PC-9 (cell line): ENCODE measurements at regions not wholly inside any gene's neighbourhood (a gene's known extent, or its start where the extent isn't known, plus 50 kb on each side); places are given as distances from the start of the nearest gene placed in this dataset.

Experiments
- BruUV-seq: library from RNA; stranded (reverse); fragments of 400-500 nt; replicated peaks from 2 replicates; lab custom pipeline; 2021; lab: Mats Ljungman, UMichigan
- CTCF ChIA-PET: fragments of 300-600 bp; sonication (Branson Sonifier 250); formaldehyde crosslinking; loops from one replicate; lab custom pipeline; 2022; ENCODE audit warnings: antibody characterized with exemption; lab: Charles Lee
- POLR2A ChIA-PET: fragments of 300-600 bp; sonication (Branson Sonifier 250); formaldehyde crosslinking; loops from one replicate; lab custom pipeline; 2022; ENCODE audit warnings: antibody characterized with exemption; ENCODE audit not compliant: unreplicated experiment; lab: Charles Lee
- DNase-seq, 2 experiments: peaks; one replicate each; pipeline versions ENCODE4 v3.0.0 to v3.0.0-alpha.2; 2015 to 2022; ENCODE audit warnings: mixed read lengths in 1 of 2
- H2AFZ ChIP-seq: fragments of 200-600 bp; sonication (generic); 2 replicates; pipeline ENCODE4 v1.8.1; 2017; ENCODE audit warnings: antibody characterized with exemption
- H3F3A ChIP-seq: fragments of 200-600 bp; sonication (generic); 2 replicates; pipeline ENCODE4 v1.8.1; 2017; ENCODE audit warnings: antibody characterized with exemption, mild to moderate bottlenecking, low read depth; ENCODE audit not compliant: insufficient read depth
- H3K27ac ChIP-seq: fragments of 200-600 bp; sonication (generic); 2 replicates; pipeline ENCODE4 v1.6.1; 2016; ENCODE audit warnings: mixed run types
- H3K27me3 ChIP-seq: fragments of 200-600 bp; sonication (generic); 2 replicates; pipeline ENCODE4 v1.6.1; 2016; ENCODE audit warnings: low read depth, mixed run types; ENCODE audit not compliant: insufficient read depth
- H3K36me3 ChIP-seq: fragments of 200-600 bp; sonication (generic); 2 replicates; pipeline ENCODE4 v1.6.1; 2016; ENCODE audit warnings: low read depth, mixed run types
- H3K4me1 ChIP-seq: fragments of 200-600 bp; sonication (generic); replicated peaks from 2 replicates; pipeline ENCODE4 v1.6.1; 2016; ENCODE audit warnings: mixed run types; ENCODE audit not compliant: insufficient read depth
- H3K4me2 ChIP-seq: fragments of 200-600 bp; sonication (generic); 2 replicates; pipeline ENCODE4 v1.6.1; 2017; ENCODE audit warnings: mixed run types
- H3K4me3 ChIP-seq: fragments of 200-600 bp; sonication (generic); 2 replicates; pipeline ENCODE4 v1.6.1; 2016; ENCODE audit warnings: mixed run types
- H3K79me2 ChIP-seq: fragments of 200-600 bp; sonication (generic); 2 replicates; pipeline ENCODE4 v1.6.1; 2017; ENCODE audit warnings: low read depth, mixed run types
- H3K9me2 ChIP-seq: fragments of 200-600 bp; sonication (generic); 2 replicates; pipeline ENCODE4 v1.8.1; 2017; ENCODE audit warnings: mild to moderate bottlenecking; ENCODE audit not compliant: insufficient read depth
- H3K9me3 ChIP-seq: fragments of 200-600 bp; sonication (generic); 2 replicates; pipeline ENCODE4 v1.8.1; 2016; ENCODE audit warnings: low read depth; ENCODE audit not compliant: insufficient read depth
- H4K20me1 ChIP-seq: fragments of 200-600 bp; sonication (generic); 2 replicates; pipeline ENCODE4 v1.8.1; 2017; ENCODE audit not compliant: insufficient read depth
- EZH2 ChIP-seq: fragments of 200-600 bp; sonication (generic); IDR thresholded peaks from 2 replicates; pipeline ENCODE4 v1.8.0; 2017; ENCODE audit warnings: antibody characterized with exemption, low read depth
- intact Hi-C: fragments of 100-400 bp; cut with micrococcal nuclease; formaldehyde crosslinking; loops from one replicate; pipeline ENCODE4 v1.10.0; 2022; ENCODE audit not compliant: unreplicated experiment
- TF ChIP-seq, protein P1 (sequence below): fragments of 200-600 bp; sonication (generic); conservative IDR thresholded peaks from 2 replicates; pipeline ENCODE4 v1.6.1; 2017; ENCODE audit warnings: mixed run types, antibody characterized with exemption, mild to moderate bottlenecking, moderate library complexity

DNA sequence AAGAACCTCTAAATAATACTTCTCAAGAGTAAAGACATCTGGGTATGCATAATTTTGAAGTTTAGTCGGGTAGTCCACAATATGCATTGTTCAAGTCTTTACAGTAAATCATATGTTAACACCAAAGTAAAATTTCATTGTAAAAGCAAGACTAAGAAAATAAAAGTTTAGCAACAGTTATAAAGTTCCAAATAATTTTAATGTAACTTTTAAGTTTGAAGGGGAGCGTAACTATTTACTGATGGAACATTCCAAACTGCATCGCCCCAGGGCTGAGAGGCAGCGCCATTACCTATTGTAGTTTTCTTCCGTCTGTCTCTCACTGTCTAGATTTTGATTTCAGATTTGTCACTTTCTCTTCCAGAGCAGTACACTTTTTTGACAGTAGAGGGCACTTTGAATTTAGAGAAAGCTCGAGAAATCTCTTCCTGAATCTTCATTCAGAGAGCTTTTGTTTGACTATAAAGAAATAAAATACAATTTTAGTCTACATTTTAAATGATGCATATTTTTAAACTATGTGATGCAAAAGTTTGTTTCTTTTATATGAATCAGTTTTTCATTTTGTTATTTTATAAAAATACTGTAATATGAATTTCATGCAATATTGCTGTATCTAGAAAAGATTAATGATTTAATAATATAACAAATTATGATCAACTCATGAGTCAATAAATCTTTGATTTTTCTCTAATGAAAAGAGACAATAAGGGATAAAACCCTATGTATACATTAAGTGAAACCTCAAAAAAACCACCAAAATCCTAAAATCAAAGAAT is 389.8 kb downstream of the FIGN start:
- no peak overlapping the region for H2AFZ ChIP-seq

DNA sequence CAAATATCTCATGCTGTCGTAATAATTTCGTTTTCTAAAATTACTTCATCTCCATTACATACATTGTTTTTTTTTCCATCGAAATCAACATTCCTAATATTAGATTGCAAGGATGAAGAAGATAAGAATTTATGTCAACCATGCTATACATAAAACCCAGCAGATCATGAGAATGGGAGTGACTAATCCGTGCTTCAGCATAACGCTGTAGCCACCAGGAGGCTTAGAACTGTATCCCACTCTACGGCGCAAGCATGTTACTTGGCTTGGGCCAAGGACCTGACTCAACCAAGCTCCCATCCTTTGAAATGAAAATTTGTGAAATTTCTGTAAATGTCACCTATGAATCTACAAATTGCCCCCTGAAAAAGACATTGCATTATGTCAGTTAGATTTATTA is 392.5 kb downstream of the FIGN start:
- BruUV-seq, result no TSS peak
- Histone ChIP-seq H3K79me2 (no peaks in the 10 kb centered on the region), H3K27me3 (no peaks in the 10 kb centered on the region), H3K4me3 (no peak overlapping the region), H3K9me2 (no peaks in the 10 kb centered on the region), H4K20me1 (no peaks in the 10 kb centered on the region), H3K4me2 (no peak overlapping the region), H3K27ac (no peak overlapping the region), H3K36me3 (no peaks in the 10 kb centered on the region), H3K9me3 (no peaks in the 10 kb centered on the region), H3K4me1 (no peaks in the 10 kb centered on the region), H3F3A (0 out of 2 replicates have a peak, but pooled peaks cover under 1% of the 10 kb centered on the region), H2AFZ (no peak overlapping the region)
- no peak for TF ChIP-seq EZH2
- TF ChIP-seq, protein P1, sequence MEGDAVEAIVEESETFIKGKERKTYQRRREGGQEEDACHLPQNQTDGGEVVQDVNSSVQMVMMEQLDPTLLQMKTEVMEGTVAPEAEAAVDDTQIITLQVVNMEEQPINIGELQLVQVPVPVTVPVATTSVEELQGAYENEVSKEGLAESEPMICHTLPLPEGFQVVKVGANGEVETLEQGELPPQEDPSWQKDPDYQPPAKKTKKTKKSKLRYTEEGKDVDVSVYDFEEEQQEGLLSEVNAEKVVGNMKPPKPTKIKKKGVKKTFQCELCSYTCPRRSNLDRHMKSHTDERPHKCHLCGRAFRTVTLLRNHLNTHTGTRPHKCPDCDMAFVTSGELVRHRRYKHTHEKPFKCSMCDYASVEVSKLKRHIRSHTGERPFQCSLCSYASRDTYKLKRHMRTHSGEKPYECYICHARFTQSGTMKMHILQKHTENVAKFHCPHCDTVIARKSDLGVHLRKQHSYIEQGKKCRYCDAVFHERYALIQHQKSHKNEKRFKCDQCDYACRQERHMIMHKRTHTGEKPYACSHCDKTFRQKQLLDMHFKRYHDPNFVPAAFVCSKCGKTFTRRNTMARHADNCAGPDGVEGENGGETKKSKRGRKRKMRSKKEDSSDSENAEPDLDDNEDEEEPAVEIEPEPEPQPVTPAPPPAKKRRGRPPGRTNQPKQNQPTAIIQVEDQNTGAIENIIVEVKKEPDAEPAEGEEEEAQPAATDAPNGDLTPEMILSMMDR, result no peak
- intact Hi-C loops, result loop anchor here (10.0 kb wide), 2 partner anchors 531 to 791 kb away; no protein-coding TSS in a partner anchor
- POLR2A ChIA-PET, result no interaction called here
- CTCF ChIA-PET, result no interaction called here
- no peak for DNase-seq

More for the DNA sequence above, 389.8 kb downstream of the FIGN start:
- no peak overlapping the region for H3K4me3 ChIP-seq
- no peaks in the 10 kb centered on the region for H3K27me3 ChIP-seq
- ChIA-PET CTCF (interaction anchor here (0.6 kb wide), 1 partner anchor 1151 kb away, joined by 3 read pairs; no protein-coding TSS in a partner anchor), POLR2A (interaction anchor here (0.6 kb wide), 1 partner anchor 242 kb away, joined by 3 read pairs; no protein-coding TSS in a partner anchor)
- H3K9me2 ChIP-seq, result no peaks in the 10 kb centered on the region
- no peak overlapping the region for H3K27ac ChIP-seq
- H3K4me1 ChIP-seq, result peaks cover 13% of the 10 kb centered on the region
- H3K79me2 ChIP-seq, result no peaks in the 10 kb centered on the region
- DNase-seq, result peak in 1 of 2 experiments; percentile 20
- BruUV-seq, result no TSS peak
- no peaks in the 10 kb centered on the region for H3K36me3 ChIP-seq
- H4K20me1 ChIP-seq, result no peaks in the 10 kb centered on the region
- H3K4me2 ChIP-seq, result no peak overlapping the region
- intact Hi-C loops, result loop anchor here (2.0 to 10.0 kb wide), 6 partner anchors 153 to 1041 kb away; no protein-coding TSS in a partner anchor
- no peaks in the 10 kb centered on the region for H3K9me3 ChIP-seq
- 0 out of 2 replicates have a peak, but pooled peaks cover 5% of the 10 kb centered on the region for H3F3A ChIP-seq
- TF ChIP-seq, protein P1, result peak; percentile 71
- TF ChIP-seq EZH2, result no peak

DNA sequence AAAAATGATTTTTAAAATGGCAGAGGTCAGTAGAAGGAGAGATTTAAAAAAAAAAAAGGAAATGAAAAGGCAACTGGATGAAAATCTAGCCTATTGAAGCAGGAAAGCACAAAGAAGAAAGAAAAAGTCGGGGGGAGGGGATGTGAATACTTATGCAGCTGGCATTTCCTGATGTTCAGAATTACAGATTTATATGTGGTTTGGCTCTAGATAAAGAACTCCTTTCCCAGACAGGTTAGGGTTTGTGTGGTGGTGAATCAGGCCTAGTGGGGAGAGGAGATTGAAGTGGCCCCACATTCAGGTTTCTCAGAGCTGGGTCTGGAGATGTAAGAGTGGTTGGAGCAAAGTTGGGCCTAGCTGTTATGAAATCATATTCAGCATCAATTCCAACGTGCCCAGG is 394.4 kb downstream of the FIGN start:
- ChIA-PET POLR2A (no interaction called here), CTCF (no interaction called here)
- no peak overlapping the region for H3K27ac ChIP-seq
- no peaks in the 10 kb centered on the region for H3K4me1 ChIP-seq
- no peaks in the 10 kb centered on the region for H3K9me3 ChIP-seq
- BruUV-seq, result no TSS peak
- H3K79me2 ChIP-seq, result no peaks in the 10 kb centered on the region
- no peaks in the 10 kb centered on the region for H3K36me3 ChIP-seq
- intact Hi-C loops, result loop anchor here (10.0 kb wide), 2 partner anchors 533 to 793 kb away; no protein-coding TSS in a partner anchor
- no peaks in the 10 kb centered on the region for H4K20me1 ChIP-seq
- H3K27me3 ChIP-seq, result no peaks in the 10 kb centered on the region
- no peak overlapping the region for H2AFZ ChIP-seq
- DNase-seq, result no peak
- no peaks in the 10 kb centered on the region for H3K9me2 ChIP-seq
- H3K4me3 ChIP-seq, result no peak overlapping the region
- H3K4me2 ChIP-seq, result no peak overlapping the region
- H3F3A ChIP-seq, result no peaks in the 10 kb centered on the region
- TF ChIP-seq, protein P1, result no peak
- TF ChIP-seq EZH2, result no peak
